ENCODE measurements at regions not wholly inside any gene's neighbourhood (a gene's known extent, or its start where the extent isn't known, plus 50 kb on each side); places are given as distances from the start of the nearest gene placed in this dataset.

- Histone ChIP-seq H3K27ac (ENCODE audit: low read length) (no peak overlapping the region), H3K9ac (ENCODE audit: low read length) (no peak overlapping the region), H2AFZ (ENCODE audit: low read length) (no peak overlapping the region), H3K36me3 (replicated peaks; ENCODE audit: insufficient read depth, low read length) (no peaks in the 10 kb centered on the region), H3K4me1 (ENCODE audit: low read length) (no peaks in the 10 kb centered on the region), H3K9me2 (replicated peaks; ENCODE audit: insufficient read depth, low read length) (no peaks in the 10 kb centered on the region), H4K20me1 (ENCODE audit: insufficient read depth, low read length) (no peaks in the 10 kb centered on the region), H3K9me3 (replicated peaks; ENCODE audit: insufficient read depth, low read length) (no peaks in the 10 kb centered on the region), H3K27me3 (replicated peaks; ENCODE audit: insufficient read depth, low read length) (peaks cover 38% of the 10 kb centered on the region), H3F3A (ENCODE audit: insufficient read depth, low read length) (no peaks in the 10 kb centered on the region), H3K4me3 (ENCODE audit: low read length) (no peak overlapping the region), H3K4me2 (ENCODE audit: low read depth, low read length) (no peak overlapping the region), H3K79me2 (ENCODE audit: low read length) (no peaks in the 10 kb centered on the region)
- DNase-seq = no peak
- TF ChIP-seq EZH2 (optimal IDR thresholded peaks at IDR 0.05; ENCODE audit: low read depth, low read length) (no peak), EZH2phosphoT487 (IDR thresholded peaks at IDR 0.05; ENCODE audit: low read length) (no peak)
- TF ChIP-seq, protein P1, sequence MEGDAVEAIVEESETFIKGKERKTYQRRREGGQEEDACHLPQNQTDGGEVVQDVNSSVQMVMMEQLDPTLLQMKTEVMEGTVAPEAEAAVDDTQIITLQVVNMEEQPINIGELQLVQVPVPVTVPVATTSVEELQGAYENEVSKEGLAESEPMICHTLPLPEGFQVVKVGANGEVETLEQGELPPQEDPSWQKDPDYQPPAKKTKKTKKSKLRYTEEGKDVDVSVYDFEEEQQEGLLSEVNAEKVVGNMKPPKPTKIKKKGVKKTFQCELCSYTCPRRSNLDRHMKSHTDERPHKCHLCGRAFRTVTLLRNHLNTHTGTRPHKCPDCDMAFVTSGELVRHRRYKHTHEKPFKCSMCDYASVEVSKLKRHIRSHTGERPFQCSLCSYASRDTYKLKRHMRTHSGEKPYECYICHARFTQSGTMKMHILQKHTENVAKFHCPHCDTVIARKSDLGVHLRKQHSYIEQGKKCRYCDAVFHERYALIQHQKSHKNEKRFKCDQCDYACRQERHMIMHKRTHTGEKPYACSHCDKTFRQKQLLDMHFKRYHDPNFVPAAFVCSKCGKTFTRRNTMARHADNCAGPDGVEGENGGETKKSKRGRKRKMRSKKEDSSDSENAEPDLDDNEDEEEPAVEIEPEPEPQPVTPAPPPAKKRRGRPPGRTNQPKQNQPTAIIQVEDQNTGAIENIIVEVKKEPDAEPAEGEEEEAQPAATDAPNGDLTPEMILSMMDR (IDR thresholded peaks at IDR 0.05; ENCODE audit: low read length) = no peak
Measured at GRCh38 chr9:129353697-129354336, 175.8 kb upstream of the IER5L start.

DNA sequence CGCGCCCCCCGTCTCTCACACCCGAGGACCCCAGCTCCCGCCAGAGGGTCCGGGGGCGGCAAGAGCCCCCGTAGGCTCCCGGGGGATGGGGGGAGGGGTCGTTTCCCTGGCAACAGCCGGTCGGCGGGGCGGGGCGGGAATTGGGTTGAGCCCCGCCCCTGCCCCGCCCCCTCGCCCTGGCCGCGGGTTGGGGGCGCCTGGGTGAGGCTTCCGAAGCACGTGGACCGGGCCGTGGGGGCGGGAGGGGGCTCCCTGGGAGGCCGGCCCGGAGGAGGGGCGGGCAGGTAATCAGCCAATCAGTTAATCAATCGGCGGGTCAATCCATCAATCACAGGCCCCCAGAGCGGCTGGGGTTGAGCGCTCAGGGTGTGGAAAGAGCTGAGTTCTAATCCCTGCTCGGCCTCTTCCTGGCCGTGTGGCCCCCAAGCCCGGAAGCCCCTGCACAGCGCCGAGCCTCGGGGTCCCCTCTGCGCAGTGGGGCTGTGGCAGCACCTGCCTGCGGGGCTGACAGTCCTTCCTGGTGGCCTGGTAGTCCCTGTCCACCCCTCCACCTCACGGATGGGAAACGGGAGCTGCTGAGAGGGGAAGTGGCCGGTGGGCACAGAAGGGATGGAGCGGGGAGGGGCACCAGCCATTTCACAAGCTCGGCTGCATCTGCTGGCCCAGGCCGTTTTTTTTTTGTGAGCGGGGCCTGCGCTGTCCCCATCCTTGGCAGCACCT is 174.2 kb upstream of the IER5L start:
- H2AFZ ChIP-seq (ENCODE audit: low read length) = peak overlapping the region; percentile 42; the same call in 1 of the 2 replicates
- no peaks in the 10 kb centered on the region for H3K9me2 ChIP-seq (replicated peaks; ENCODE audit: insufficient read depth, low read length)
- H4K20me1 ChIP-seq (ENCODE audit: insufficient read depth, low read length) = no peaks in the 10 kb centered on the region
- H3K36me3 ChIP-seq (replicated peaks; ENCODE audit: insufficient read depth, low read length) = no peaks in the 10 kb centered on the region
- H3K79me2 ChIP-seq (ENCODE audit: low read length) = no peaks in the 10 kb centered on the region
- no peak overlapping the region for H3K9ac ChIP-seq (ENCODE audit: low read length)
- H3K4me1 ChIP-seq (ENCODE audit: low read length) = no peaks in the 10 kb centered on the region
- TF ChIP-seq EZH2phosphoT487 (IDR thresholded peaks at IDR 0.05; ENCODE audit: low read length) (no peak), EZH2 (optimal IDR thresholded peaks at IDR 0.05; ENCODE audit: low read depth, low read length) (no peak)
- TF ChIP-seq, protein P1 (IDR thresholded peaks at IDR 0.05; ENCODE audit: low read length) = no peak
- no peaks in the 10 kb centered on the region for H3F3A ChIP-seq (ENCODE audit: insufficient read depth, low read length)
- no peak overlapping the region for H3K27ac ChIP-seq (ENCODE audit: low read length)
- peaks cover 47% of the 10 kb centered on the region for H3K27me3 ChIP-seq (replicated peaks; ENCODE audit: insufficient read depth, low read length)
- H3K4me2 ChIP-seq (ENCODE audit: low read depth, low read length) = peak overlapping the region; percentile 62; the same call in 1 of the 2 replicates
- H3K4me3 ChIP-seq (ENCODE audit: low read length) = peak overlapping the region; percentile 36; the same call in 1 of the 2 replicates
- H3K9me3 ChIP-seq (replicated peaks; ENCODE audit: insufficient read depth, low read length) = no peaks in the 10 kb centered on the region
- DNase-seq = no peak

DNA sequence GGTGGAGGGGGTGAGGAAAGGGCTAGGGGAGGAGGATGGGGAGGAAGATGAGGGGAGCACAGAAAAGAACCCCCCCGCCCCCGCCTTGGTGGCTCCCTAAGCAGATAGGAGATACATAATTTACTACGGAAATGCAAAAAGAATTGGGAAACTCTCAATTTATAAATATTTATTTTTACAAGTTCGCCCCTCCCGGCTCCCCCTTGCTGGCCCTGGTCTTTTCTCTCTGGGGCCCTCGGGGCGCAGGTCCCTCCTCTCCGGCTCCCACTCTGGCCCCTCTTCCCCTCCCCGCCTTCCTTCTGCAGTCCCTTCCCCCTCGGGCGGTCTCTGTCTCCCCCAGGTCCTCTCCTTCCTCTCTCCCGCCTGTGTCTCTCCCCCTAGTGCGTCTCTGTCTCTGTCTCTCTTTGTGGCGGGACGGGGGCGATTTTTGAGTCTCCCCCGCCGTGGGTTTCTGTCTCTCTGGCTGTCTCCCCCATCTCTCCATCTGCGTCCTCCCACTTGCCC is 173.6 kb upstream of the IER5L start:
- Histone ChIP-seq H3K36me3 (replicated peaks; ENCODE audit: insufficient read depth, low read length) (no peaks in the 10 kb centered on the region), H3K79me2 (ENCODE audit: low read length) (no peaks in the 10 kb centered on the region), H3K9me2 (replicated peaks; ENCODE audit: insufficient read depth, low read length) (no peaks in the 10 kb centered on the region), H3K4me1 (ENCODE audit: low read length) (no peaks in the 10 kb centered on the region), H3K4me3 (ENCODE audit: low read length) (peak overlapping the region; percentile 36; the same call in 1 of the 2 replicates), H3K9me3 (replicated peaks; ENCODE audit: insufficient read depth, low read length) (no peaks in the 10 kb centered on the region), H4K20me1 (ENCODE audit: insufficient read depth, low read length) (no peaks in the 10 kb centered on the region), H3K27ac (ENCODE audit: low read length) (no peak overlapping the region), H3K27me3 (replicated peaks; ENCODE audit: insufficient read depth, low read length) (peaks cover 47% of the 10 kb centered on the region), H3K4me2 (ENCODE audit: low read depth, low read length) (peak overlapping the region; percentile 62; the same call in 1 of the 2 replicates), H3K9ac (ENCODE audit: low read length) (no peak overlapping the region), H3F3A (ENCODE audit: insufficient read depth, low read length) (no peaks in the 10 kb centered on the region), H2AFZ (ENCODE audit: low read length) (peak overlapping the region; percentile 42; the same call in 1 of the 2 replicates)
- TF ChIP-seq, protein P1 (IDR thresholded peaks at IDR 0.05; ENCODE audit: low read length) = no peak
- TF ChIP-seq EZH2 (optimal IDR thresholded peaks at IDR 0.05; ENCODE audit: low read depth, low read length) (no peak), EZH2phosphoT487 (IDR thresholded peaks at IDR 0.05; ENCODE audit: low read length) (no peak)
- no peak for DNase-seq

Measured in MM.1S (cell line).